ENCODE measurements at regions not wholly inside any gene's neighbourhood (a gene's known extent, or its start where the extent isn't known, plus 50 kb on each side); places are given as distances from the start of the nearest gene placed in this dataset.

GRCh38 chr18:30713299-30713698 lies 329.2 kb downstream of the DSC3 start:
- FAIRE-seq, result no peak
- Histone ChIP-seq H3K4me1 (ENCODE audit: control insufficient read depth in 2 of 3, insufficient read depth in 2 of 3, low read depth in 1 of 3, low read length in 3 of 3) (no peaks in the 10 kb centered on the region), H3K36me3 (ENCODE audit: control insufficient read depth in 2 of 3, insufficient read depth in 3 of 3, low read length in 3 of 3) (no peaks in the 10 kb centered on the region), H3K27ac (ENCODE audit: low read depth in 2 of 2, low read length in 2 of 2) (no peak overlapping the region), H3K4me3 (ENCODE audit: low read length in 3 of 3) (no peak overlapping the region), H3K9me3 (ENCODE audit: control insufficient read depth in 2 of 3, insufficient read depth in 1 of 3, low read length in 3 of 3) (no peaks in the 10 kb centered on the region), H3K27me3 (ENCODE audit: control insufficient read depth, insufficient read depth, low read length) (no peaks in the 10 kb centered on the region), H3K9ac (ENCODE audit: low read length in 3 of 3) (no peak overlapping the region)
- DNase-seq, result no peak
- intact Hi-C loops (cut with DNase I), result no loop called here
- no peak for TF ChIP-seq CTCF (IDR thresholded peaks at IDR 0.05; ENCODE audit: borderline replicate concordance, extremely low read depth, insufficient read depth)

- no peak for TF ChIP-seq CTCF (IDR thresholded peaks at IDR 0.05; ENCODE audit: borderline replicate concordance, extremely low read depth, insufficient read depth)
- H3K9me3 ChIP-seq (ENCODE audit: control insufficient read depth in 2 of 3, insufficient read depth in 1 of 3, low read length in 3 of 3), result no peaks in the 10 kb centered on the region
- FAIRE-seq (no peak), DNase-seq (no peak)
- no peak overlapping the region for H3K9ac ChIP-seq (ENCODE audit: low read length in 3 of 3)
- intact Hi-C loops (cut with DNase I), result no loop called here
- H3K27me3 ChIP-seq (ENCODE audit: control insufficient read depth, insufficient read depth, low read length), result no peaks in the 10 kb centered on the region
- H3K4me1 ChIP-seq (ENCODE audit: control insufficient read depth in 2 of 3, insufficient read depth in 2 of 3, low read depth in 1 of 3, low read length in 3 of 3), result no peaks in the 10 kb centered on the region
- no peak overlapping the region for H3K27ac ChIP-seq (ENCODE audit: low read depth in 2 of 2, low read length in 2 of 2)
- H3K4me3 ChIP-seq (ENCODE audit: low read length in 3 of 3), result no peak overlapping the region
- H3K36me3 ChIP-seq (ENCODE audit: control insufficient read depth in 2 of 3, insufficient read depth in 3 of 3, low read length in 3 of 3), result no peaks in the 10 kb centered on the region
Observed at GRCh38 chr18:30712383-30712782, 330.2 kb downstream of the DSC3 start.

- no peak overlapping the region for H3K4me3 ChIP-seq (ENCODE audit: low read length in 3 of 3)
- no peak overlapping the region for H3K9ac ChIP-seq (ENCODE audit: low read length in 3 of 3)
- H3K9me3 ChIP-seq (ENCODE audit: control insufficient read depth in 2 of 3, insufficient read depth in 1 of 3, low read length in 3 of 3), result no peaks in the 10 kb centered on the region
- H3K4me1 ChIP-seq (ENCODE audit: control insufficient read depth in 2 of 3, insufficient read depth in 2 of 3, low read depth in 1 of 3, low read length in 3 of 3), result no peaks in the 10 kb centered on the region
- H3K36me3 ChIP-seq (ENCODE audit: control insufficient read depth in 2 of 3, insufficient read depth in 3 of 3, low read length in 3 of 3), result no peaks in the 10 kb centered on the region
- no peak for TF ChIP-seq CTCF (IDR thresholded peaks at IDR 0.05; ENCODE audit: borderline replicate concordance, extremely low read depth, insufficient read depth)
- FAIRE-seq (no peak), DNase-seq (no peak)
- no peak overlapping the region for H3K27ac ChIP-seq (ENCODE audit: low read depth in 2 of 2, low read length in 2 of 2)
- intact Hi-C loops (cut with DNase I), result no loop called here
- H3K27me3 ChIP-seq (ENCODE audit: control insufficient read depth, insufficient read depth, low read length), result no peaks in the 10 kb centered on the region
Observed at GRCh38 chr18:30709595-30709994, 332.9 kb downstream of the DSC3 start.

GRCh38 chr18:30705943-30706342 lies 336.6 kb downstream of the DSC3 start:
- Histone ChIP-seq H3K4me1 (ENCODE audit: control insufficient read depth in 2 of 3, insufficient read depth in 2 of 3, low read depth in 1 of 3, low read length in 3 of 3) (no peaks in the 10 kb centered on the region), H3K9me3 (ENCODE audit: control insufficient read depth in 2 of 3, insufficient read depth in 1 of 3, low read length in 3 of 3) (no peaks in the 10 kb centered on the region), H3K36me3 (ENCODE audit: control insufficient read depth in 2 of 3, insufficient read depth in 3 of 3, low read length in 3 of 3) (no peaks in the 10 kb centered on the region), H3K27ac (ENCODE audit: low read depth in 2 of 2, low read length in 2 of 2) (no peak overlapping the region), H3K27me3 (ENCODE audit: control insufficient read depth, insufficient read depth, low read length) (no peaks in the 10 kb centered on the region), H3K4me3 (ENCODE audit: low read length in 3 of 3) (no peak overlapping the region), H3K9ac (ENCODE audit: low read length in 3 of 3) (no peak overlapping the region)
- FAIRE-seq (no peak), DNase-seq (no peak)
- intact Hi-C loops (cut with DNase I), result no loop called here
- no peak for TF ChIP-seq CTCF (IDR thresholded peaks at IDR 0.05; ENCODE audit: borderline replicate concordance, extremely low read depth, insufficient read depth)
